B cell (primary cell): ENCODE measurements at regions not wholly inside any gene's neighbourhood (a gene's known extent, or its start where the extent isn't known, plus 50 kb on each side); places are given as distances from the start of the nearest gene placed in this dataset.

Experiments
- ATAC-seq: fragments of 200-7000 bp; cut with Tn5 transposase; one replicate; pipeline ENCODE4 v1.10.0; 2021; ENCODE audit warnings: low read depth, mild to moderate bottlenecking, moderate number of reproducible peaks, moderate library complexity
- CTCF ChIA-PET: fragments of 350-600 bp; sonication (Branson Sonifier 250); formaldehyde crosslinking; loops from one replicate; lab custom pipeline; 2021; ENCODE audit warnings: antibody characterized with exemption, inconsistent platforms; lab: Charles Lee
- POLR2A ChIA-PET: fragments of 350-600 bp; sonication (Branson Sonifier 250); formaldehyde crosslinking; loops from one replicate; lab custom pipeline; 2021; ENCODE audit warnings: antibody characterized with exemption; lab: Charles Lee
- DNase-seq: peaks from one replicate; pipeline ENCODE4 v3.0.0; 2013
- H2AFZ ChIP-seq: 2 replicates; pipeline ENCODE4 v1.6.1; 2012; ENCODE audit warnings: mild to moderate bottlenecking, low read depth, low read length; ENCODE audit not compliant: insufficient read depth, poor library complexity, severe bottlenecking
- H3K27ac ChIP-seq, 2 donors: 1 replicate in 1 of 2; 2 replicates in 1 of 2; pipeline ENCODE4 v1.5.1; 2012 to 2013; ENCODE audit warnings: low read length in 2 of 2, mild to moderate bottlenecking in 2 of 2, moderate library complexity in 1 of 2
- H3K27me3 ChIP-seq, 4 experiments: fragments of 200-600 bp in 1 of 4; sonication (generic) in 1 of 4; replicated peaks in 1 of 4; 1 replicate in 2 of 4; 2 replicates in 2 of 4; pipeline versions ENCODE4 v1.6.1 to v1.7.0; 2013 to 2016; ENCODE audit warnings: low read length in 3 of 4, mild to moderate bottlenecking in 2 of 4, mixed read lengths in 1 of 4, moderate library complexity in 1 of 4; ENCODE audit not compliant: insufficient read depth in 4 of 4, control insufficient read depth in 3 of 4; ENCODE audit errors: control extremely low read depth in 1 of 4
- H3K36me3 ChIP-seq, 2 experiments: replicated peaks in 1 of 2; 1 replicate in 1 of 2; 2 replicates in 1 of 2; pipeline versions ENCODE4 v1.6.1 to v1.7.1; 2013; ENCODE audit warnings: low read length in 1 of 2; ENCODE audit not compliant: insufficient read depth in 2 of 2, control insufficient read depth in 1 of 2; ENCODE audit errors: control extremely low read depth in 1 of 2, extremely low read depth in 1 of 2
- H3K4me1 ChIP-seq, 2 donors: fragments of 200-600 bp in 1 of 2; sonication (generic) in 1 of 2; 1 replicate in 1 of 2; 2 replicates in 1 of 2; pipeline versions ENCODE4 v1.5.1 to v1.6.1; 2013 to 2017; ENCODE audit warnings: low read length in 2 of 2; ENCODE audit not compliant: control insufficient read depth in 2 of 2, insufficient read depth in 2 of 2
- H3K4me2 ChIP-seq: replicated peaks from 2 replicates; pipeline ENCODE3; 2012; ENCODE audit warnings: mild to moderate bottlenecking, low read depth, low read length; ENCODE audit not compliant: poor library complexity, severe bottlenecking
- H3K4me3 ChIP-seq, 5 experiments: fragments of 200-600 bp in 1 of 5; sonication (generic) in 1 of 5; 1 replicate in 3 of 5; 2 replicates in 2 of 5; pipeline versions ENCODE4 v1.5.1 to v1.7.0; 2011 to 2016; ENCODE audit warnings: low read length in 4 of 5, mild to moderate bottlenecking in 4 of 5, low read depth in 2 of 5, control low read depth in 1 of 5, moderate library complexity in 1 of 5; ENCODE audit not compliant: insufficient read depth in 1 of 5; ENCODE audit errors: control extremely low read depth in 1 of 5, extremely low read depth in 1 of 5
- H3K79me2 ChIP-seq: fragments of 200-600 bp; sonication (generic); one replicate; pipeline ENCODE4 v1.6.0; 2016; ENCODE audit warnings: low read length; ENCODE audit not compliant: control insufficient read depth, insufficient read depth
- H3K9ac ChIP-seq: fragments of 200-600 bp; sonication (generic); 2 replicates; pipeline ENCODE4 v1.6.1; 2017; ENCODE audit warnings: mild to moderate bottlenecking, low read length, moderate library complexity
- H3K9me3 ChIP-seq, 3 donors: one replicate each; pipeline versions ENCODE4 v1.6.1 to v1.7.1; 2013; ENCODE audit warnings: low read length in 2 of 3; ENCODE audit not compliant: control insufficient read depth in 2 of 3, insufficient read depth in 1 of 3; ENCODE audit errors: control extremely low read depth in 1 of 3
- H4K20me1 ChIP-seq: 2 replicates; pipeline ENCODE4 v1.6.0; 2012; ENCODE audit warnings: mild to moderate bottlenecking, low read length; ENCODE audit not compliant: insufficient read depth, control insufficient read depth, poor library complexity, severe bottlenecking
- H3K27ac Mint-ChIP-seq: one replicate; pipeline ENCODE4 v1.8.0; 2021; ENCODE audit warnings: mixed read lengths
- H3K27me3 Mint-ChIP-seq: one replicate; pipeline ENCODE4 v1.8.0; 2021; ENCODE audit warnings: mixed read lengths
- H3K4me1 Mint-ChIP-seq: one replicate; pipeline ENCODE4 v1.8.0; 2021; ENCODE audit warnings: mixed read lengths
- H3K4me3 Mint-ChIP-seq: one replicate; pipeline ENCODE4 v1.8.0; 2021; ENCODE audit warnings: mixed read lengths
- H3K9me3 Mint-ChIP-seq: one replicate; pipeline ENCODE4 v1.8.0; 2022; ENCODE audit warnings: mixed read lengths; ENCODE audit not compliant: insufficient read depth
- EZH2 ChIP-seq: IDR thresholded peaks from 2 replicates; pipeline ENCODE4 v1.6.1; 2012; ENCODE audit warnings: borderline replicate concordance, low read depth, mild to moderate bottlenecking, moderate library complexity, low read length; ENCODE audit not compliant: insufficient read depth, poor library complexity, severe bottlenecking
- WGBS: methylation state at CpG from one replicate; pipeline ENCODE4 v1.1.5; 2013; ENCODE audit warnings: missing lambda C conversion rate; ENCODE audit not compliant: insufficient coverage; 5-methylcytosine and 5-hydroxymethylcytosine counted together
- intact Hi-C: fragments of 100-400 bp; cut with micrococcal nuclease; formaldehyde crosslinking; loops from one replicate; pipeline ENCODE4 v1.10.0; 2022
- TF ChIP-seq, protein P1 (sequence below): fragments of 200-600 bp; IDR thresholded peaks from one replicate; pipeline ENCODE4 v1.8.0; 2022; ENCODE audit warnings: antibody characterized with exemption, mild to moderate bottlenecking

DNA sequence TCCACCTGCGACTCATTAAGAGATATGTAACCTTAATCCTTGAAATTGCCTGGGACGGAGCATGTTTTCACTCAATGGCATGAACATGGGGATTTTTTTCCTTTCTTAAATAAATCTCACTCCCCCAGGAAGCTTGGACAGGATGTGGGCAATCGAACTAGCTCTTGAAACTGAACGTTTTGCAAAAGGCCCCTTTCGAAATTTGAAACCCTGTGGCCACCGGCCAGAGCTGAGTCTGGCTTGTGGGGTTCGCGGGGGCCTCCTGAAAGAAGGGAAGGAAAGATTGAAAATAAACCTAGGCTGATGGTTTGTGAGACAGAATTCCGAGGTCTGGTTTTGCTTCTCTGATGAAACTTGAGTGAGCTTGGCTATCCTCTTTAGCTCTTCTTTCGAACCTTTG is 101.4 kb upstream of the RTL1 start:
- H3K4me3 Mint-ChIP-seq = no peak overlapping the region
- ChIA-PET POLR2A (no interaction called here), CTCF (no interaction called here)
- H3K9me3 ChIP-seq = peaks cover 0 to 20% (median 0%) of the 10 kb centered on the region in 3 donors
- H3K27ac ChIP-seq = no peak overlapping the region
- H2AFZ ChIP-seq = no peak overlapping the region
- H3K27me3 ChIP-seq = no peaks in the 10 kb centered on the region
- intact Hi-C loops = no loop called here
- H3K4me3 ChIP-seq = no peak overlapping the region
- ATAC-seq = no peak
- no peaks in the 10 kb centered on the region for H4K20me1 ChIP-seq
- peaks cover 6 to 18% of the 10 kb centered on the region in 2 donors for H3K4me1 ChIP-seq
- no peak for DNase-seq
- H3K9me3 Mint-ChIP-seq = no peaks in the 10 kb centered on the region
- TF ChIP-seq, protein P1, sequence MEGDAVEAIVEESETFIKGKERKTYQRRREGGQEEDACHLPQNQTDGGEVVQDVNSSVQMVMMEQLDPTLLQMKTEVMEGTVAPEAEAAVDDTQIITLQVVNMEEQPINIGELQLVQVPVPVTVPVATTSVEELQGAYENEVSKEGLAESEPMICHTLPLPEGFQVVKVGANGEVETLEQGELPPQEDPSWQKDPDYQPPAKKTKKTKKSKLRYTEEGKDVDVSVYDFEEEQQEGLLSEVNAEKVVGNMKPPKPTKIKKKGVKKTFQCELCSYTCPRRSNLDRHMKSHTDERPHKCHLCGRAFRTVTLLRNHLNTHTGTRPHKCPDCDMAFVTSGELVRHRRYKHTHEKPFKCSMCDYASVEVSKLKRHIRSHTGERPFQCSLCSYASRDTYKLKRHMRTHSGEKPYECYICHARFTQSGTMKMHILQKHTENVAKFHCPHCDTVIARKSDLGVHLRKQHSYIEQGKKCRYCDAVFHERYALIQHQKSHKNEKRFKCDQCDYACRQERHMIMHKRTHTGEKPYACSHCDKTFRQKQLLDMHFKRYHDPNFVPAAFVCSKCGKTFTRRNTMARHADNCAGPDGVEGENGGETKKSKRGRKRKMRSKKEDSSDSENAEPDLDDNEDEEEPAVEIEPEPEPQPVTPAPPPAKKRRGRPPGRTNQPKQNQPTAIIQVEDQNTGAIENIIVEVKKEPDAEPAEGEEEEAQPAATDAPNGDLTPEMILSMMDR = no peak
- no peak for TF ChIP-seq EZH2
- H3K79me2 ChIP-seq = no peaks in the 10 kb centered on the region
- H3K36me3 ChIP-seq = no peaks in the 10 kb centered on the region
- H3K4me1 Mint-ChIP-seq = peaks cover 6% of the 10 kb centered on the region
- H3K27ac Mint-ChIP-seq = no peak overlapping the region
- WGBS = 46% methylated on average over 7 of the region's 10 CpGs
- H3K4me2 ChIP-seq = no peak overlapping the region
- no peak overlapping the region for H3K9ac ChIP-seq
- H3K27me3 Mint-ChIP-seq = peaks cover 3% of the 10 kb centered on the region

DNA sequence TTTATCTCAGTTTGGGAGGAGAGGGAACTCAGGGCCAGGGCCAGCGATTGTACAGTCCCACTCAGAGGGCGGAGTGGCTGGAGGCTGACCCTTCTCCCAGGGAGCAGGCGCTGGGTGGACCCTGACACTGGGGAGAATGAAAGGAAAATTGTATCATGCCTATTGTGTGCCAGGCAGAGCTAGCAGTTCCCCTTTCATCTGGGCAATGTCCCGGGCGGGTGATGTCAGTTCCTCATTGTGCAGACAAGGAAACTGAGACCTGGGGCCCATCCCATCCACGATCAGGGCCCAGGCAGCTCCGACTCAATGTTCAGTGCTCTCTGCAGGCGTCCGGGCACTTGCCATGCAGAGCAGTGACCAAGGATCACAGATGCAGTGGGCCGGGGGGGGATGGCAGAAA is 101.9 kb upstream of the RTL1 start:
- Histone ChIP-seq H4K20me1 (no peaks in the 10 kb centered on the region), H3K27ac (peak overlapping the region in 1 of 2 donors; percentile 12), H3K4me2 (peak overlapping the region; percentile 49), H3K27me3 (no peaks in the 10 kb centered on the region), H3K4me3 (peak overlapping the region in 1 of 5 experiments; percentile 22), H3K9me3 (peaks cover 0 to 20% (median 0%) of the 10 kb centered on the region in 3 donors), H3K9ac (no peak overlapping the region), H3K36me3 (no peaks in the 10 kb centered on the region), H3K4me1 (peaks cover 6 to 18% of the 10 kb centered on the region in 2 donors), H3K79me2 (no peaks in the 10 kb centered on the region), H2AFZ (peak overlapping the region; percentile 37)
- H3K27me3 Mint-ChIP-seq = peaks cover 3% of the 10 kb centered on the region
- no peak overlapping the region for H3K4me3 Mint-ChIP-seq
- H3K9me3 Mint-ChIP-seq = no peaks in the 10 kb centered on the region
- intact Hi-C loops = no loop called here
- H3K4me1 Mint-ChIP-seq = peaks cover 6% of the 10 kb centered on the region
- ATAC-seq (no peak), DNase-seq (no peak)
- no peak overlapping the region for H3K27ac Mint-ChIP-seq
- TF ChIP-seq, protein P1 = no peak
- no peak for TF ChIP-seq EZH2
- WGBS = 29% methylated on average over 10 of the region's 10 CpGs
- ChIA-PET POLR2A (no interaction called here), CTCF (no interaction called here)
